A673 (cell line): ENCODE measurements at regions not wholly inside any gene's neighbourhood (a gene's known extent, or its start where the extent isn't known, plus 50 kb on each side); places are given as distances from the start of the nearest gene placed in this dataset.

Experiments
- CTCF ChIP-seq: fragments of 300-800, 200-600 bp; sonication (generic); conservative IDR thresholded peaks from 2 replicates; pipeline ENCODE4 v1.5.1; 2017; ENCODE audit warnings: low read depth, mild to moderate bottlenecking, antibody characterized with exemption, low read length, moderate library complexity, mixed read lengths
- EZH2 ChIP-seq: fragments of 200-600 bp; sonication (generic); IDR thresholded peaks from 2 replicates; pipeline ENCODE4 v1.6.1; 2017; ENCODE audit warnings: borderline replicate concordance, low read depth, mild to moderate bottlenecking, mixed read lengths, antibody characterized with exemption, low read length; ENCODE audit not compliant: poor library complexity, severe bottlenecking

GRCh38 chr2:239765076-239765845, 259.9 kb downstream of the NDUFA10 start:
- TF ChIP-seq CTCF, result no peak
- TF ChIP-seq EZH2, result no peak
